H9 (cell line): ENCODE measurements at regions not wholly inside any gene's neighbourhood (a gene's known extent, or its start where the extent isn't known, plus 50 kb on each side); places are given as distances from the start of the nearest gene placed in this dataset.

Experiments
- DNase-seq: peaks from one replicate; pipeline ENCODE4 v3.0.0-alpha.2; 2017
- H2AFZ ChIP-seq: one replicate; pipeline ENCODE4 v1.6.1; 2013; ENCODE audit warnings: mild to moderate bottlenecking, low read length, control low read depth, moderate library complexity
- H2AK5ac ChIP-seq: 2 replicates; pipeline ENCODE4 v1.6.1; 2013; ENCODE audit warnings: low read length, control low read depth, mixed read lengths; ENCODE audit not compliant: insufficient read length
- H2BK120ac ChIP-seq: one replicate; pipeline ENCODE4 v1.6.1; 2013; ENCODE audit warnings: low read depth, mild to moderate bottlenecking, low read length, control low read depth, inconsistent platforms; ENCODE audit not compliant: poor library complexity, severe bottlenecking
- H2BK12ac ChIP-seq: 2 replicates; pipeline ENCODE4 v1.6.1; 2013; ENCODE audit warnings: low read length, control low read depth, mixed read lengths, low read depth; ENCODE audit not compliant: insufficient read length
- H2BK15ac ChIP-seq: 2 replicates; pipeline ENCODE4 v1.6.1; 2013; ENCODE audit warnings: low read depth, low read length, control low read depth
- H2BK20ac ChIP-seq: one replicate; pipeline ENCODE4 v1.6.1; 2013; ENCODE audit warnings: low read depth, mild to moderate bottlenecking, low read length, control low read depth, inconsistent platforms; ENCODE audit not compliant: poor library complexity, severe bottlenecking
- H2BK5ac ChIP-seq: 2 replicates; pipeline ENCODE4 v1.6.1; 2013; ENCODE audit warnings: low read length, control low read depth, mixed read lengths; ENCODE audit not compliant: insufficient read length
- H3K14ac ChIP-seq: 2 replicates; pipeline ENCODE4 v1.6.1; 2013; ENCODE audit warnings: low read length, control low read depth; ENCODE audit not compliant: insufficient read depth
- H3K18ac ChIP-seq: 2 replicates; pipeline ENCODE4 v1.6.1; 2013; ENCODE audit warnings: low read depth, mild to moderate bottlenecking, mixed read lengths, low read length, control low read depth; ENCODE audit not compliant: insufficient read length
- H3K23ac ChIP-seq: 2 replicates; pipeline ENCODE4 v1.6.1; 2013; ENCODE audit warnings: low read length, control low read depth, mixed read lengths, low read depth; ENCODE audit not compliant: insufficient read length
- H3K23me2 ChIP-seq: 2 replicates; pipeline ENCODE4 v1.6.1; 2013; ENCODE audit warnings: low read depth, mild to moderate bottlenecking, mixed read lengths, low read length, control low read depth; ENCODE audit not compliant: insufficient read length, poor library complexity, severe bottlenecking
- H3K27ac ChIP-seq: 2 replicates; pipeline ENCODE4 v1.5.1; 2013; ENCODE audit warnings: low read length, control low read depth, mixed read lengths, low read depth; ENCODE audit not compliant: insufficient read length
- H3K27me3 ChIP-seq: 2 replicates; pipeline ENCODE4 v1.6.1; 2013; ENCODE audit warnings: low read length, control low read depth, inconsistent platforms; ENCODE audit not compliant: insufficient read depth
- H3K4ac ChIP-seq: 2 replicates; pipeline ENCODE4 v1.6.1; 2013; ENCODE audit warnings: low read depth, mild to moderate bottlenecking, control low read depth, inconsistent platforms, low read length, moderate library complexity
- H3K4me1 ChIP-seq: 2 replicates; pipeline ENCODE4 v1.6.1; 2013; ENCODE audit warnings: low read length, control low read depth, inconsistent platforms; ENCODE audit not compliant: insufficient read depth
- H3K4me2 ChIP-seq: 2 replicates; pipeline ENCODE4 v1.6.1; 2013; ENCODE audit warnings: low read length, control low read depth, mixed read lengths; ENCODE audit not compliant: insufficient read length, insufficient read depth
- H3K56ac ChIP-seq: 2 replicates; pipeline ENCODE4 v1.6.1; 2013; ENCODE audit warnings: low read depth, mild to moderate bottlenecking, mixed read lengths, low read length, control low read depth; ENCODE audit not compliant: insufficient read length
- H3K79me1 ChIP-seq: 2 replicates; pipeline ENCODE4 v1.6.1; 2013; ENCODE audit warnings: low read depth, mild to moderate bottlenecking, moderate library complexity, low read length, control low read depth, inconsistent platforms; ENCODE audit not compliant: insufficient read depth, poor library complexity, severe bottlenecking
- H3K79me2 ChIP-seq: 2 replicates; pipeline ENCODE4 v1.6.1; 2013; ENCODE audit warnings: low read length, control low read depth, inconsistent platforms; ENCODE audit not compliant: insufficient read depth
- H3K9ac ChIP-seq: 2 replicates; pipeline ENCODE4 v1.6.1; 2013; ENCODE audit warnings: low read length, control low read depth, mixed read lengths; ENCODE audit not compliant: insufficient read length; ENCODE audit errors: extremely low read depth
- H3K9me3 ChIP-seq: one replicate; pipeline ENCODE4 v1.6.1; 2013; ENCODE audit warnings: low read depth, low read length, inconsistent platforms; ENCODE audit not compliant: control insufficient read depth
- H3T11ph ChIP-seq: one replicate; pipeline ENCODE4 v1.6.1; 2013; ENCODE audit warnings: mild to moderate bottlenecking, low read length, control low read depth, inconsistent platforms
- H4K20me1 ChIP-seq: one replicate; pipeline ENCODE4 v1.6.1; 2013; ENCODE audit not compliant: control insufficient read depth, insufficient read length, insufficient read depth
- H4K5ac ChIP-seq: 2 replicates; pipeline ENCODE4 v1.6.1; 2013; ENCODE audit warnings: low read depth, mild to moderate bottlenecking, mixed read lengths, low read length, control low read depth; ENCODE audit not compliant: insufficient read length
- H4K8ac ChIP-seq: replicated peaks from 2 replicates; pipeline ENCODE4 v1.6.1; 2013; ENCODE audit warnings: low read length, control low read depth, mixed read lengths, low read depth; ENCODE audit not compliant: insufficient read length
- H4K91ac ChIP-seq: 2 replicates; pipeline ENCODE4 v1.6.1; 2013; ENCODE audit warnings: low read depth, mild to moderate bottlenecking, moderate library complexity, mixed read lengths, low read length, control low read depth; ENCODE audit not compliant: insufficient read length
- H3K27ac Mint-ChIP-seq, 3 experiments: 2 replicates in 2 of 3; 3 replicates in 1 of 3; pipeline ENCODE4 v1.8.0; 2020 to 2021; ENCODE audit warnings: mixed read lengths in 3 of 3, mild to moderate bottlenecking in 1 of 3, moderate library complexity in 1 of 3
- H3K27me3 Mint-ChIP-seq: 2 replicates; pipeline ENCODE4 v1.8.0; 2021; ENCODE audit warnings: low read depth, mild to moderate bottlenecking, moderate library complexity, mixed read lengths
- H3K36me3 Mint-ChIP-seq, 3 experiments: 2 replicates in 2 of 3; 3 replicates in 1 of 3; pipeline ENCODE4 v1.8.0; 2020 to 2021; ENCODE audit warnings: low read depth in 3 of 3, mixed read lengths in 3 of 3; ENCODE audit not compliant: insufficient read depth in 1 of 3
- H3K4me1 Mint-ChIP-seq, 2 experiments: 2 replicates each; pipeline ENCODE4 v1.8.0; 2020; ENCODE audit warnings: mixed read lengths in 2 of 2
- H3K4me3 Mint-ChIP-seq, 2 experiments: 2 replicates in 1 of 2; 3 replicates in 1 of 2; pipeline ENCODE4 v1.8.0; 2020 to 2021; ENCODE audit warnings: mild to moderate bottlenecking in 2 of 2, mixed read lengths in 2 of 2, moderate library complexity in 1 of 2
- H3K9me3 Mint-ChIP-seq, 2 experiments: 2 replicates in 1 of 2; 3 replicates in 1 of 2; pipeline ENCODE4 v1.8.0; 2020; ENCODE audit warnings: mild to moderate bottlenecking in 2 of 2, mixed read lengths in 2 of 2, moderate library complexity in 1 of 2
- TF ChIP-seq, protein P1 (sequence below): fragments of 200-600 bp; sonication (generic); conservative IDR thresholded peaks from 3 replicates; pipeline ENCODE4 v1.8.0; 2021; ENCODE audit warnings: antibody characterized with exemption, mild to moderate bottlenecking

DNA sequence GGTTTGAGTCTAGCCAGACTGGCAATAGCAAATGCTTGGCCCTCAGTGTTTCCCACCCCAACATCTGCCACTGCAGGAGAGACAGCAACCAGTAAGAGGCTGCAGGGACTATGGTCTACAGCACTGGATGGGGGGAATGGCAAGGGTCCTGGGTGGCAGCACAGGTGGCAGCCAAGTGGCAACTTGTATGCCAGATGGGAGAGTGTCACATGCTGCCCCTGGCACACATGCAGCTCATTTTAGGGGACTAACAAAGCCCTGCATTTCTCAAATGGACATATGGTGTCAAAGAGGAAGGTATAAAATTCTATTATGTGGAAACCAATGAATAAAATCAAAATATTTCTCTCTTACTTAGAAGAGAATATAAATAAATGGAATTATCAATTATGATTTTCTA is 298.7 kb upstream of the MARCKS start:
- Histone ChIP-seq H3K4ac (no peak overlapping the region), H3K18ac (no peak overlapping the region), H3K23ac (no peak overlapping the region), H3K4me2 (no peak overlapping the region), H2BK5ac (no peak overlapping the region), H3K14ac (no peak overlapping the region), H2BK20ac (no peak overlapping the region), H3K27me3 (no peaks in the 10 kb centered on the region), H3K9ac (no peak overlapping the region), H3T11ph (no peak overlapping the region), H3K79me2 (no peaks in the 10 kb centered on the region), H3K56ac (no peak overlapping the region), H2BK120ac (no peak overlapping the region), H2AFZ (no peak overlapping the region), H3K27ac (no peak overlapping the region), H2BK12ac (no peak overlapping the region), H2BK15ac (no peak overlapping the region), H4K8ac (no peak overlapping the region), H3K9me3 (no peaks in the 10 kb centered on the region), H4K91ac (no peak overlapping the region), H4K5ac (no peak overlapping the region), H2AK5ac (no peak overlapping the region), H4K20me1 (no peaks in the 10 kb centered on the region), H3K79me1 (no peaks in the 10 kb centered on the region), H3K4me1 (no peaks in the 10 kb centered on the region; the same call in 1 of the 2 replicates), H3K23me2 (no peaks in the 10 kb centered on the region)
- Mint-ChIP-seq H3K4me1 (peaks cover 17% of the 10 kb centered on the region in 2 experiments), H3K27me3 (no peaks in the 10 kb centered on the region), H3K4me3 (no peak overlapping the region), H3K27ac (no peak overlapping the region), H3K9me3 (no peaks in the 10 kb centered on the region; a peak in 1 of 5 replicates), H3K36me3 (no peaks in the 10 kb centered on the region)
- TF ChIP-seq, protein P1, sequence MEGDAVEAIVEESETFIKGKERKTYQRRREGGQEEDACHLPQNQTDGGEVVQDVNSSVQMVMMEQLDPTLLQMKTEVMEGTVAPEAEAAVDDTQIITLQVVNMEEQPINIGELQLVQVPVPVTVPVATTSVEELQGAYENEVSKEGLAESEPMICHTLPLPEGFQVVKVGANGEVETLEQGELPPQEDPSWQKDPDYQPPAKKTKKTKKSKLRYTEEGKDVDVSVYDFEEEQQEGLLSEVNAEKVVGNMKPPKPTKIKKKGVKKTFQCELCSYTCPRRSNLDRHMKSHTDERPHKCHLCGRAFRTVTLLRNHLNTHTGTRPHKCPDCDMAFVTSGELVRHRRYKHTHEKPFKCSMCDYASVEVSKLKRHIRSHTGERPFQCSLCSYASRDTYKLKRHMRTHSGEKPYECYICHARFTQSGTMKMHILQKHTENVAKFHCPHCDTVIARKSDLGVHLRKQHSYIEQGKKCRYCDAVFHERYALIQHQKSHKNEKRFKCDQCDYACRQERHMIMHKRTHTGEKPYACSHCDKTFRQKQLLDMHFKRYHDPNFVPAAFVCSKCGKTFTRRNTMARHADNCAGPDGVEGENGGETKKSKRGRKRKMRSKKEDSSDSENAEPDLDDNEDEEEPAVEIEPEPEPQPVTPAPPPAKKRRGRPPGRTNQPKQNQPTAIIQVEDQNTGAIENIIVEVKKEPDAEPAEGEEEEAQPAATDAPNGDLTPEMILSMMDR = no peak
- DNase-seq = no peak
